ENCODE measurements at regions not wholly inside any gene's neighbourhood (a gene's known extent, or its start where the extent isn't known, plus 50 kb on each side); places are given as distances from the start of the nearest gene placed in this dataset.

DNA sequence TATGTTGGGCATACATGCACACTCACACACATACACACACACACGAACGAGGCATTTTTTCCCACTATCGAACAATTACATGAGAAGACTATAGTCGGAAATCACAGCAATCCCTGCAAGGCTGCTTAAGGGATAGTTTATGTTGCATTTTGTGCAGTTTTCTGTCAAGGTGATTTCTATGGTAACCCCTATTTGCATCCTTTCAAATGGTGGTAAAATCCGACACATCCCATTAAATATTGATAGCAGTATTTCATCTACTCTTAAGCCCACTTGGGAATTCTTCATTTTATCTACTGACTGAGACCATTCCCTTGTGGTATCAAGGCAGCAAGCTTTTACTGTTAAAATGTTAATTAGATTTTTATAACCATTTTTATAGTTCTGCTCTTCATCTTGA, 457.8 kb downstream of the HACE1 start:
- TF ChIP-seq CTCF (IDR thresholded peaks at IDR 0.05; ENCODE audit: insufficient read depth, low read length, missing control alignments): no peak
- no peak for DNase-seq (ENCODE audit: low read depth, low spot score)
- H3K4me3 ChIP-seq (ENCODE audit: low read depth, low read length): no peak overlapping the region
- ChIA-PET CTCF (no interaction called here), POLR2A (no interaction called here)

GRCh38 chr6:104400844-104401243, 458.9 kb downstream of the HACE1 start:
- POLR2A ChIA-PET: no interaction called here
- no peak for TF ChIP-seq CTCF (IDR thresholded peaks at IDR 0.05; ENCODE audit: insufficient read depth, low read length, missing control alignments)
- no peak for DNase-seq (ENCODE audit: low read depth, low spot score)
- H3K4me3 ChIP-seq (ENCODE audit: low read depth, low read length): no peak overlapping the region
- CTCF ChIA-PET: no interaction called here

- no peak for DNase-seq (ENCODE audit: low read depth, low spot score)
- H3K4me3 ChIP-seq (ENCODE audit: low read depth, low read length): no peak overlapping the region
- CTCF ChIA-PET: no interaction called here
- TF ChIP-seq CTCF (IDR thresholded peaks at IDR 0.05; ENCODE audit: insufficient read depth, low read length, missing control alignments): no peak
- POLR2A ChIA-PET: no interaction called here
Observed at GRCh38 chr6:104396077-104396476, 463.6 kb downstream of the HACE1 start.

DNA sequence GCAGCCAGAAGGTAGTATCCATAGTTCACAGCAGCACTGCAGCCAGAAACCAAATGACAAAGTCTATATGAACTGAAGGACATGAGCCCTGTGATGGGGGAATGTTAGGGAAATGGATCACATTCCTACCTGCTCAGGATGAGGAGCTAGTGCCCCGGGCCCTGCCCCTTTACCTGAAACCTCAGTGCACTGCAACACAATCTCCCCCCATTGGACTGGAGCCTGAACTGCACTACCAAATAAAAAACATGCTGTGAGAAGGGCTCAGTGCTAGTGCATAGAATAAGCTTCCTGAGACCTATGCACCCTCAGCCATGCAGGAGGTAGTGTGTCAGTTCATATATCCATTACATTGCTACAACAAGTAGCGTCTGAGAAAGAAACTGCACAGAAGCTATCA, 477.8 kb downstream of the HACE1 start:
- DNase-seq (ENCODE audit: low read depth, low spot score): no peak
- no peak overlapping the region for H3K4me3 ChIP-seq (ENCODE audit: low read depth, low read length)
- POLR2A ChIA-PET: no interaction called here
- CTCF ChIA-PET: no interaction called here
- no peak for TF ChIP-seq CTCF (IDR thresholded peaks at IDR 0.05; ENCODE audit: insufficient read depth, low read length, missing control alignments)

DNA sequence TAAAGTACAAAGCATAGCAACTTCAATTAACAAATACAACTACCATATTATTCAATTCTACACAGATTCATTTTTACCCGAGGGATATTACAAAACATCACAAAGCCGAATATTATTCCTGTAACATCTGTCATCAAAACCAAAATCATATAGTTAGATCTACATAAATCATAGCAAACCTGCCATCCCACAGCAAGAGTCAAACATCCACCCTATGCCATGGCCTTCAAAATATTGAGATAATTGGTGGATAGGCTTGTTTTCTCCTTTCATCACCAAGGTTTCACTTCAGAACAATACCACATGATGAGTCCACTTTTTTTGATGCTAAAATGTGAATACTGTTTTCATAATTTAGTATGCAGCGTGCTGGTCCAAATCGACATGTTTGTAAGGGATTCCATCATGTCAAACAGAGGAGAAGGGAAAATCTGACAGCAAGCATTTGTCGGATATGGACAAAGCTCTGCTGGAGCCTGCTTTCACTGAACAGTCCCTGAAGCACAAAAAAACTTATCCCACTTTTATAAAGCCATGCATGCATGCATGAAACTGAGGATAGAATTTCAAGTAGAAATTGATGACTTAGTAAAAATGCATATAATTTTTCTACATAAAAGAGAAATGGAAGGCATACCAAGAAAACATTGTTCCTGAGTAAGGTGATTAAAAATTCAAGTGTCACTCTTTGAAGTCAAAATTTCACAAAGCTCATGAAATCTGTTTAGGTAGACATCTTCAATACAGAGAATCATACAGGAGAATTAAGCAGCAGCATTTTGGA, 494.1 kb downstream of the HACE1 start:
- no peak for DNase-seq (ENCODE audit: low read depth, low spot score)
- TF ChIP-seq CTCF (IDR thresholded peaks at IDR 0.05; ENCODE audit: insufficient read depth, low read length, missing control alignments): no peak
- ChIA-PET CTCF (no interaction called here), POLR2A (no interaction called here)
- no peak overlapping the region for H3K4me3 ChIP-seq (ENCODE audit: low read depth, low read length)

DNA sequence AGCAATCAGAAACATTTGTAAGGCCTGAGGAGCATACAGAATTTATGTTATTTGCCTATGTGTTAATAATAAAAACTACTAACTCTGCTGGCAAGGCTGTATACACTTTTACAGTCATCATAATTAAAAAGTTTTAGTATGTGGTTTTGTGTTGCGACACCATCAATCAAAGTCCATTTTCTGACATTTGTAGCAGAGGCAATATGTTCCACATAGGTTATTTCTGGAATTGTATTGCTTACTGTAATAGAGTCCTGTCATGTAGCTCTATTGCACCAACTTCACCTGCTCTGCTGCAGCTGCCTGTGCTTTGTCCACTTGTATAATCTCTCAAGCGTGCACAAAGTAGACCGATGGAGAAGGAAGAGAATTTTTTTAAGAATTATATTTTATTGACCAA, 501.8 kb downstream of the HACE1 start:
- no peak for DNase-seq (ENCODE audit: low read depth, low spot score)
- TF ChIP-seq CTCF (IDR thresholded peaks at IDR 0.05; ENCODE audit: insufficient read depth, low read length, missing control alignments): no peak
- ChIA-PET CTCF (no interaction called here), POLR2A (no interaction called here)
- H3K4me3 ChIP-seq (ENCODE audit: low read depth, low read length): no peak overlapping the region
